HUDEP-2 (cell line): ENCODE measurements at regions not wholly inside any gene's neighbourhood (a gene's known extent, or its start where the extent isn't known, plus 50 kb on each side); places are given as distances from the start of the nearest gene placed in this dataset.

ENCODE experiments used
- DNase-seq, 76 experiments: peaks; one replicate each; lab custom pipeline; 2025; ENCODE audit not compliant: unreplicated experiment in 76 of 76; lab: John Stamatoyannopoulos, UW

- no peak for DNase-seq
Measured at GRCh38 chr14:76599559-76600287, 161.5 kb upstream of the VASH1 start.

GRCh38 chr14:76603713-76604112, 157.6 kb upstream of the VASH1 start:
- no peak for DNase-seq

- no peak for DNase-seq
Measured at GRCh38 chr14:76607510-76607909, 153.8 kb upstream of the VASH1 start.

GRCh38 chr14:76612654-76613053, 148.6 kb upstream of the VASH1 start:
- DNase-seq, result no peak

- DNase-seq, result no peak
Measured at GRCh38 chr14:76613616-76614015, 147.7 kb upstream of the VASH1 start.

- DNase-seq, result no peak
Measured at GRCh38 chr14:76615331-76615730, 145.9 kb upstream of the VASH1 start.

GRCh38 chr14:76617440-76617839, 143.8 kb upstream of the VASH1 start:
- no peak for DNase-seq

GRCh38 chr14:76636602-76637001, 124.7 kb upstream of the VASH1 start:
- DNase-seq, result no peak

GRCh38 chr14:76638841-76639240, 122.4 kb upstream of the VASH1 start:
- no peak for DNase-seq

- DNase-seq, result no peak
Measured at GRCh38 chr14:76639606-76640229, 121.5 kb upstream of the VASH1 start.

GRCh38 chr14:76640923-76641395, 120.3 kb upstream of the VASH1 start:
- no peak for DNase-seq

GRCh38 chr14:76641541-76641940, 119.7 kb upstream of the VASH1 start:
- DNase-seq, result no peak

- no peak for DNase-seq
Measured at GRCh38 chr14:76643887-76644286, 117.4 kb upstream of the VASH1 start.

- peak in 18 of 76 experiments; percentile 0 to 34 (median 6) for DNase-seq
Measured at GRCh38 chr14:76644855-76645518, 116.3 kb upstream of the VASH1 start.

GRCh38 chr14:76647697-76648298, 113.5 kb upstream of the VASH1 start:
- peak in 24 of 76 experiments; percentile 4 to 57 (median 24) for DNase-seq

GRCh38 chr14:76651410-76652055, 109.7 kb upstream of the VASH1 start:
- DNase-seq, result no peak

GRCh38 chr14:76653875-76654572, 107.2 kb upstream of the VASH1 start:
- no peak for DNase-seq

- no peak for DNase-seq
Measured at GRCh38 chr14:76654573-76655108, 106.6 kb upstream of the VASH1 start.

GRCh38 chr14:76655331-76655730, 105.9 kb upstream of the VASH1 start:
- DNase-seq, result no peak

- no peak for DNase-seq
Measured at GRCh38 chr14:76656592-76656991, 104.7 kb upstream of the VASH1 start.
